ENCODE measurements at regions not wholly inside any gene's neighbourhood (a gene's known extent, or its start where the extent isn't known, plus 50 kb on each side); places are given as distances from the start of the nearest gene placed in this dataset.

DNA sequence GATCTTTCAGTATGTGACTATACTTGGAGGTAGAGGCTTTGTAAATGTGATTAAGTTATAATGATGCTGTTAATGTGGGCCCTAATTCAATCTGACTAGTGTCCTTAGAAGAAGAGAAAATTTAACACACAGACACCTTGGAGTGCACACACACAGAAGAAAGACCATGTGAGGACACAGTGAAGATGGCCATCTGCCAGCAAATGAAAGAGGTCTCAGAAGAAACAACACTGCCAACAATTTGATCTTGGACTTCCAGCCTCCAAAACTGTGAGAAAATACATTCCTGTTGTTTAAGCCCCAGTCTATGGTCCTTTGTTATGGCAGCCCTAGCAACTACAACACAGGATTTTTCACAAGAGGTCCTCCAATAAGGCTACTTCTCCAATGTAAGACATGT, 120.9 kb upstream of the ABCB5 start:
- Histone ChIP-seq H3K4me1 (replicated peaks in 1 of 4; ENCODE audit: control insufficient read depth in 3 of 4, insufficient read depth in 4 of 4, low read length in 3 of 4) (no peaks in the 10 kb centered on the region), H3K4me3 (ENCODE audit: extremely low read depth in 1 of 4, insufficient read depth in 2 of 4, low read depth in 3 of 4, low read length in 4 of 4) (no peak overlapping the region), H3K56ac (replicated peaks; ENCODE audit: insufficient read length, low read depth, low read length) (no peak overlapping the region), H4K20me1 (replicated peaks in 1 of 2; ENCODE audit: control insufficient read depth in 1 of 2, insufficient read depth in 2 of 2, low read length in 2 of 2) (no peaks in the 10 kb centered on the region), H3K27ac (ENCODE audit: low read depth, low read length) (no peak overlapping the region), H3K4ac (replicated peaks; ENCODE audit: insufficient read length, low read depth, low read length) (no peak overlapping the region), H3K4me2 (ENCODE audit: insufficient read depth in 1 of 2, low read depth in 2 of 2, low read length in 2 of 2) (no peak overlapping the region), H2AK5ac (ENCODE audit: low read depth, low read length) (no peak overlapping the region), H3K79me1 (ENCODE audit: low read depth, low read length) (no peaks in the 10 kb centered on the region), H2BK5ac (ENCODE audit: low read depth, low read length) (no peak overlapping the region), H3K36me3 (ENCODE audit: control insufficient read depth in 2 of 4, insufficient read depth in 4 of 4, low read length in 3 of 4) (no peaks in the 10 kb centered on the region), H3K9me3 (ENCODE audit: insufficient read depth in 2 of 2, low read depth in 1 of 2, low read length in 1 of 2) (0 out of 4 replicates have a peak, but pooled peaks cover 0 to 3% of the 10 kb centered on the region in 2 experiments), H2BK20ac (ENCODE audit: low read length) (no peak overlapping the region), H3K79me2 (ENCODE audit: control insufficient read depth in 1 of 2, insufficient read depth in 2 of 2, low read length in 2 of 2) (no peaks in the 10 kb centered on the region), H4K5ac (ENCODE audit: insufficient read length, low read depth, low read length) (no peak overlapping the region), H3K14ac (ENCODE audit: insufficient read length) (no peak overlapping the region), H3K27me3 (replicated peaks in 1 of 4; ENCODE audit: control insufficient read depth in 3 of 4, extremely low read depth in 1 of 4, insufficient read depth in 3 of 4, low read length in 3 of 4) (no peaks in the 10 kb centered on the region), H2BK12ac (ENCODE audit: low read depth, low read length) (no peak overlapping the region), H2AFZ (ENCODE audit: low read length) (no peak overlapping the region), H2BK120ac (replicated peaks; ENCODE audit: low read depth, low read length) (no peak overlapping the region), H3K9ac (replicated peaks in 1 of 4; ENCODE audit: extremely low read depth in 1 of 4, low read depth in 3 of 4, low read length in 3 of 4) (no peak overlapping the region), H3K23ac (ENCODE audit: insufficient read length) (no peak overlapping the region), H4K8ac (ENCODE audit: extremely low read depth, insufficient read depth, low read length) (no peak overlapping the region), H3K18ac (ENCODE audit: extremely low read depth, low read length) (no peak overlapping the region), H3K23me2 (ENCODE audit: low read depth, low read length) (no peaks in the 10 kb centered on the region), H2BK15ac (ENCODE audit: low read length) (no peak overlapping the region), H4K91ac (replicated peaks; ENCODE audit: insufficient read length, low read length) (no peak overlapping the region)
- ChIA-PET CTCF (ENCODE audit: partially characterized antibody) (no interaction called here), POLR2A (ENCODE audit: partially characterized antibody) (interaction anchor here (1.1 kb wide), 1 partner anchor 384 kb away, joined by 3 read pairs; no protein-coding TSS in a partner anchor)
- FAIRE-seq (no peak), DNase-seq (ENCODE audit: low read depth in 1 of 2, low spot score in 2 of 2) (no peak)
- no peak for TF ChIP-seq POU5F1 (IDR thresholded peaks at IDR 0.05; ENCODE audit: low read depth, low read length)
- no peak for TF ChIP-seq EGR1 (IDR thresholded peaks at IDR 0.05; ENCODE audit: borderline replicate concordance, low read depth, low read length)
- no peak for TF ChIP-seq KDM5A (IDR thresholded peaks at IDR 0.05; ENCODE audit: low read length)
- TF ChIP-seq, protein P1, sequence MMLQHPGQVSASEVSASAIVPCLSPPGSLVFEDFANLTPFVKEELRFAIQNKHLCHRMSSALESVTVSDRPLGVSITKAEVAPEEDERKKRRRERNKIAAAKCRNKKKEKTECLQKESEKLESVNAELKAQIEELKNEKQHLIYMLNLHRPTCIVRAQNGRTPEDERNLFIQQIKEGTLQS (IDR thresholded peaks at IDR 0.05; ENCODE audit: insufficient read depth, low read depth, low read length) = no peak
- no peak for TF ChIP-seq TEAD4 (IDR thresholded peaks at IDR 0.05; ENCODE audit: low read depth, low read length)
- no peak for TF ChIP-seq CEBPB (IDR thresholded peaks at IDR 0.05; ENCODE audit: low read depth, low read length)
- no peak for TF ChIP-seq BCL11A (IDR thresholded peaks at IDR 0.05; ENCODE audit: low read depth in 2 of 2, low read length in 2 of 2)
- no peak for TF ChIP-seq CREB1 (IDR thresholded peaks at IDR 0.05)
- TF ChIP-seq POLR2AphosphoS5 (IDR thresholded peaks at IDR 0.05; ENCODE audit: low read depth, low read length) = no peak
- TF ChIP-seq SAP30 (IDR thresholded peaks at IDR 0.05; ENCODE audit: insufficient read depth, insufficient replicate concordance, low read length) = no peak
- no peak for TF ChIP-seq HDAC2 (IDR thresholded peaks at IDR 0.05; ENCODE audit: borderline replicate concordance in 1 of 2, low read depth in 2 of 2, low read length in 2 of 2)
- no peak for TF ChIP-seq CBX5 (IDR thresholded peaks at IDR 0.05; ENCODE audit: low read depth, low read length)

Data from H1 (cell line).